Glutamatergic neuron (in vitro differentiated cells): ENCODE measurements at regions not wholly inside any gene's neighbourhood (a gene's known extent, or its start where the extent isn't known, plus 50 kb on each side); places are given as distances from the start of the nearest gene placed in this dataset.

ENCODE experiments used
- DNase-seq: peaks from one replicate; pipeline ENCODE4 v3.0.0; 2022
- H3K27ac Mint-ChIP-seq: one replicate; pipeline ENCODE4 v1.8.0; 2020; ENCODE audit warnings: mild to moderate bottlenecking, mixed read lengths, inconsistent platforms; ENCODE audit not compliant: unreplicated experiment
- H3K27me3 Mint-ChIP-seq: one replicate; pipeline ENCODE4 v1.8.0; 2020; ENCODE audit warnings: mild to moderate bottlenecking, moderate library complexity, mixed read lengths, inconsistent platforms; ENCODE audit not compliant: unreplicated experiment
- H3K36me3 Mint-ChIP-seq: one replicate; pipeline ENCODE4 v1.8.0; 2020; ENCODE audit warnings: mild to moderate bottlenecking, mixed read lengths, inconsistent platforms; ENCODE audit not compliant: unreplicated experiment
- H3K4me1 Mint-ChIP-seq: one replicate; pipeline ENCODE4 v1.8.0; 2020; ENCODE audit warnings: mild to moderate bottlenecking, low read depth, mixed read lengths, inconsistent platforms; ENCODE audit not compliant: unreplicated experiment
- H3K4me3 Mint-ChIP-seq: one replicate; pipeline ENCODE4 v1.8.0; 2020; ENCODE audit warnings: mild to moderate bottlenecking, mixed read lengths, inconsistent platforms; ENCODE audit not compliant: unreplicated experiment
- H3K9me3 Mint-ChIP-seq: one replicate; pipeline ENCODE4 v1.8.0; 2020; ENCODE audit warnings: mild to moderate bottlenecking, moderate library complexity, mixed read lengths, inconsistent platforms; ENCODE audit not compliant: unreplicated experiment
- TF ChIP-seq, protein P1 (sequence below): fragments of 200-600 bp; sonication (generic); IDR thresholded peaks from one replicate; pipeline ENCODE4 v1.5.0; 2021; ENCODE audit not compliant: partially characterized antibody, unreplicated experiment

DNA sequence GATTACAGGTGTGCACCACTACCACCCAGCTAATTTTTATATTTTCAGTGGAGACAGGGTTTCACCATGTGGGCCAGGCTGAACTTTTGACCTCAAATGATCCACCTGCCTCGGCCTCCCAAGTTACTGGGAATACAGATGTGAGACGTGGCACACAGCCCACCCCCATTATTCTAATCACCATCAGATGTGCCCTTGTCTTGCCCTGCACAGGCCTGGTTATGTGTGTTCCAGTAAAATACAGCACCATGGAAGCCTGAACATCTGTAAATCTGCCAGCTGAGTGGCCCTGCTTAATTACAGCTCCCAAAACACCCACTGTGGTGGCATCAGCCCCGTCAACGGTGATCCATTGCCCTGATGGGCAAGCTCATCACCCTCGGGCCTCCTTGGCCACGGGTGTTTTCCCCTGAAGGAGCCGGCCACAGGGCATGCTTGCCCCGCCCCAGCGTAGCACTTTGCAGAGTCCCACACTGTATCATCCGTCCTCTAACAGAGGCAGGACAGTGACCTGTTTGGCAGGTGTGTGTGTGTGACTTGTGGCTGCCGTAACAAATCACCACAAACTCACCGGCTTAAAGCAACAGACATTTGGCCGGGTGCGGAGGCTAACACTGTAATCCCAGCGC lies 74.5 kb downstream of the RBFOX3 start:
- Mint-ChIP-seq H3K27ac (no peak overlapping the region), H3K4me1 (peaks cover 26% of the 10 kb centered on the region), H3K4me3 (no peak overlapping the region), H3K9me3 (peaks cover 8% of the 10 kb centered on the region), H3K27me3 (peaks cover 12% of the 10 kb centered on the region), H3K36me3 (no peaks in the 10 kb centered on the region)
- TF ChIP-seq, protein P1, sequence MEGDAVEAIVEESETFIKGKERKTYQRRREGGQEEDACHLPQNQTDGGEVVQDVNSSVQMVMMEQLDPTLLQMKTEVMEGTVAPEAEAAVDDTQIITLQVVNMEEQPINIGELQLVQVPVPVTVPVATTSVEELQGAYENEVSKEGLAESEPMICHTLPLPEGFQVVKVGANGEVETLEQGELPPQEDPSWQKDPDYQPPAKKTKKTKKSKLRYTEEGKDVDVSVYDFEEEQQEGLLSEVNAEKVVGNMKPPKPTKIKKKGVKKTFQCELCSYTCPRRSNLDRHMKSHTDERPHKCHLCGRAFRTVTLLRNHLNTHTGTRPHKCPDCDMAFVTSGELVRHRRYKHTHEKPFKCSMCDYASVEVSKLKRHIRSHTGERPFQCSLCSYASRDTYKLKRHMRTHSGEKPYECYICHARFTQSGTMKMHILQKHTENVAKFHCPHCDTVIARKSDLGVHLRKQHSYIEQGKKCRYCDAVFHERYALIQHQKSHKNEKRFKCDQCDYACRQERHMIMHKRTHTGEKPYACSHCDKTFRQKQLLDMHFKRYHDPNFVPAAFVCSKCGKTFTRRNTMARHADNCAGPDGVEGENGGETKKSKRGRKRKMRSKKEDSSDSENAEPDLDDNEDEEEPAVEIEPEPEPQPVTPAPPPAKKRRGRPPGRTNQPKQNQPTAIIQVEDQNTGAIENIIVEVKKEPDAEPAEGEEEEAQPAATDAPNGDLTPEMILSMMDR: no peak
- DNase-seq: no peak

DNA sequence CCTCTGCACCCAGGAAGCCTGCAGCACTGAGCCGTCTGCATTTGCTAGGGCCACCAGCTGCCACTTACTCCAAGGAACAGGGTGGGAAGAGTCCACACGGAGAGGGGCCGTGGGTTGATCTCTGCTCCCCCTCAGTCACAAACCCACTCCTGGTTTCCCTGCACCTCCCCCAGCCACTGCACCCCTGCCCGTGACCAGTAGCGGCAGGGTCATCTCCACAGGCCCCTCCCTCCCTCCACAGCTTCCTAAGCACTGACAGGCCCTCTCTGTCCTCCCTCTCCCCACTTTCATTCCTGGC lies 75.2 kb downstream of the RBFOX3 start:
- TF ChIP-seq, protein P1: no peak
- Mint-ChIP-seq H3K4me1 (peaks cover 22% of the 10 kb centered on the region), H3K9me3 (peaks cover 8% of the 10 kb centered on the region), H3K36me3 (no peaks in the 10 kb centered on the region), H3K27me3 (peaks cover 12% of the 10 kb centered on the region), H3K27ac (no peak overlapping the region), H3K4me3 (no peak overlapping the region)
- no peak for DNase-seq

DNA sequence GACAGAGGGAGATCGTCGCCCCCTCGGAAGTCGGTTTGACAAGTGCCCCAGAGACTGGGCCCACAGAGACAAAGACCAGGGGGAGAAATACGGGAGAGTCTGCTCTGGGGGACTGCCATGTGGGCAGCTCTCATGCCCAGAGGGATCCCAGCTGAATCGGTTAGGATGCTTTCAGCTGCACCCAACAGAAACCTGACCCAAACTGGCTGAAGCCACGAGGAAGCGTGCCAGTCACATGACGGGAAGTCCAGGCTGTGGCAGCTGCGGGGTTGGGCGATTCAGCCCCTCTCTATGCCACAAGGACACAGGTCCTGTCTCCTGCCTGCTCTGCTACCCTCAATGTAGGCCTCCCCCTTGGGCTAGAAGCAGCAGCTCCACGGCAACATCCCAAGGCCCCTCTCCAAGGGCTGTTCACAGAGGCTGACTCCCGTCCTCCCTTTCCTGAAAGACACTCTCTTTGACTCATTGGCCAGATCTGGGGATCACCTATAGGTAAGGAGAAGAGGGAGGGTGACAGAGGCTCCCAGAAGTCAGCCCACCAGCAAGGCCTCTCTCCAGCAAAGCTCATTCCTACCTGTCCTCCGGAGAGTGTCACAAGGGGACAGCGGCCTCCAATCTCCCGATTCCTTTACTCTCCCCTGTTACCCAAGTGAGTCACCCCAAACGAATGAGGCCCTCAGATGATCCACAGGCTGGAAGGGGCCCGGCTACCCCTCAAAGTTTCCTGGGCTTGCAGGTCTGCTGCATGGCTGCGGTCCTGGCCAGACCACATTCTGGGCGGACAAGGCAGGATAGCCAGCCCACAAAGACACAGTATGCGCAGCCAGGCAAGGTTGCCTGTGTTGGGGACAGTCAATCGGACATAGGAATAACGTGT lies 75.8 kb downstream of the RBFOX3 start:
- H3K27me3 Mint-ChIP-seq: peaks cover 15% of the 10 kb centered on the region
- TF ChIP-seq, protein P1: no peak
- no peaks in the 10 kb centered on the region for H3K36me3 Mint-ChIP-seq
- no peak for DNase-seq
- H3K27ac Mint-ChIP-seq: no peak overlapping the region
- H3K9me3 Mint-ChIP-seq: peaks cover 8% of the 10 kb centered on the region
- H3K4me3 Mint-ChIP-seq: no peak overlapping the region
- H3K4me1 Mint-ChIP-seq: peaks cover 22% of the 10 kb centered on the region

DNA sequence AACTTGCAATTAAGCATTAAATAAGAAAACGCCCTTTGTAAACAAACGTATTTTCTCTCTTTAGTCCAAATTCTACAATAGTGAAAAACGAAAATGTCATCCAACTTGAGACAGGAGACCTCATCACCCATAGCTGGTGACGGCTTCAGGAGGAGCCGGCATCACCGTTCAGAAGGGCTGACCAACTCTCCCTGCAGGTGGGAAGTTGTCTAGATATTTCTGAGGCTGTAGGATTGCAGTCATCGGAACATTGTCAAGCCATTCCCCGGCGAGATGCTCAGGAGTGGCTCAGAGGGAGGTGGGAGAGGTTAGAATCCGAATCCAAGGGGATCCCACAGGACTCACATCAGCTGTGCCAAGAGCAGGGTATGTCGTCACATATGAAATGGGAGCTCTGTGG lies 76.7 kb downstream of the RBFOX3 start:
- Mint-ChIP-seq H3K36me3 (no peaks in the 10 kb centered on the region), H3K4me3 (no peak overlapping the region), H3K4me1 (peaks cover 23% of the 10 kb centered on the region), H3K27ac (no peak overlapping the region), H3K27me3 (peaks cover 18% of the 10 kb centered on the region), H3K9me3 (peaks cover 11% of the 10 kb centered on the region)
- no peak for DNase-seq
- TF ChIP-seq, protein P1: no peak

DNA sequence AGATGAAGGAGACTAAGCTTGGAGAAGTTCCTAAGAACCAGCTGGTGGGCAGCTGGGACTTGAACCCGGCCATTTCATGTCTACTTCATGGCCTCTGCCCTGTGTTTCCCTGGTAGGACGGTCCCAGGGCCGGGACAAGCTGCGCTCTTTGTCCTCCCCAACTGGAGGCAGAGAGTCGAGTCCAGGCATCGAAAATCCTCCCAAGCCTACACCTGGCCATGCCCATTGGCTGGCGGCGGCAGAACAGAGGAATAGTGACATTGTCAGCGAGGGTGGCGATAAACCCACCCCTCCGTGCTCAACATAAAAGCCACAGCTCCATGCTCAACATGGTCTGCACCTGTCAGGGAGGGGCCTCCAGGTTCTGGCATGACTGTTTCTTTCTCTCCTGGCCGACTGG lies 77.7 kb downstream of the RBFOX3 start:
- peaks cover 20% of the 10 kb centered on the region for H3K27me3 Mint-ChIP-seq
- peaks cover 5% of the 10 kb centered on the region for H3K36me3 Mint-ChIP-seq

More for the DNA sequence above, 77.7 kb downstream of the RBFOX3 start:
- Mint-ChIP-seq H3K4me3 (no peak overlapping the region), H3K27ac (no peak overlapping the region), H3K9me3 (peaks cover 11% of the 10 kb centered on the region), H3K4me1 (peaks cover 23% of the 10 kb centered on the region)
- TF ChIP-seq, protein P1: no peak
- DNase-seq: no peak
